H9 (cell line): ENCODE measurements at regions not wholly inside any gene's neighbourhood (a gene's known extent, or its start where the extent isn't known, plus 50 kb on each side); places are given as distances from the start of the nearest gene placed in this dataset.

Experiments used
- DNase-seq: peaks from one replicate; pipeline ENCODE4 v3.0.0-alpha.2; 2017
- H2AFZ ChIP-seq: one replicate; pipeline ENCODE4 v1.6.1; 2013; ENCODE audit warnings: mild to moderate bottlenecking, low read length, control low read depth, moderate library complexity
- H2AK5ac ChIP-seq: 2 replicates; pipeline ENCODE4 v1.6.1; 2013; ENCODE audit warnings: low read length, control low read depth, mixed read lengths; ENCODE audit not compliant: insufficient read length
- H2BK120ac ChIP-seq: one replicate; pipeline ENCODE4 v1.6.1; 2013; ENCODE audit warnings: low read depth, mild to moderate bottlenecking, low read length, control low read depth, inconsistent platforms; ENCODE audit not compliant: poor library complexity, severe bottlenecking
- H2BK12ac ChIP-seq: 2 replicates; pipeline ENCODE4 v1.6.1; 2013; ENCODE audit warnings: low read length, control low read depth, mixed read lengths, low read depth; ENCODE audit not compliant: insufficient read length
- H2BK15ac ChIP-seq: 2 replicates; pipeline ENCODE4 v1.6.1; 2013; ENCODE audit warnings: low read depth, low read length, control low read depth
- H2BK20ac ChIP-seq: one replicate; pipeline ENCODE4 v1.6.1; 2013; ENCODE audit warnings: low read depth, mild to moderate bottlenecking, low read length, control low read depth, inconsistent platforms; ENCODE audit not compliant: poor library complexity, severe bottlenecking
- H2BK5ac ChIP-seq: 2 replicates; pipeline ENCODE4 v1.6.1; 2013; ENCODE audit warnings: low read length, control low read depth, mixed read lengths; ENCODE audit not compliant: insufficient read length
- H3K14ac ChIP-seq: 2 replicates; pipeline ENCODE4 v1.6.1; 2013; ENCODE audit warnings: low read length, control low read depth; ENCODE audit not compliant: insufficient read depth
- H3K18ac ChIP-seq: 2 replicates; pipeline ENCODE4 v1.6.1; 2013; ENCODE audit warnings: low read depth, mild to moderate bottlenecking, mixed read lengths, low read length, control low read depth; ENCODE audit not compliant: insufficient read length
- H3K23ac ChIP-seq: 2 replicates; pipeline ENCODE4 v1.6.1; 2013; ENCODE audit warnings: low read length, control low read depth, mixed read lengths, low read depth; ENCODE audit not compliant: insufficient read length
- H3K23me2 ChIP-seq: 2 replicates; pipeline ENCODE4 v1.6.1; 2013; ENCODE audit warnings: low read depth, mild to moderate bottlenecking, mixed read lengths, low read length, control low read depth; ENCODE audit not compliant: insufficient read length, poor library complexity, severe bottlenecking
- H3K27ac ChIP-seq: 2 replicates; pipeline ENCODE4 v1.5.1; 2013; ENCODE audit warnings: low read length, control low read depth, mixed read lengths, low read depth; ENCODE audit not compliant: insufficient read length
- H3K27me3 ChIP-seq: 2 replicates; pipeline ENCODE4 v1.6.1; 2013; ENCODE audit warnings: low read length, control low read depth, inconsistent platforms; ENCODE audit not compliant: insufficient read depth
- H3K4ac ChIP-seq: 2 replicates; pipeline ENCODE4 v1.6.1; 2013; ENCODE audit warnings: low read depth, mild to moderate bottlenecking, control low read depth, inconsistent platforms, low read length, moderate library complexity
- H3K4me1 ChIP-seq: 2 replicates; pipeline ENCODE4 v1.6.1; 2013; ENCODE audit warnings: low read length, control low read depth, inconsistent platforms; ENCODE audit not compliant: insufficient read depth
- H3K4me2 ChIP-seq: 2 replicates; pipeline ENCODE4 v1.6.1; 2013; ENCODE audit warnings: low read length, control low read depth, mixed read lengths; ENCODE audit not compliant: insufficient read length, insufficient read depth
- H3K56ac ChIP-seq: 2 replicates; pipeline ENCODE4 v1.6.1; 2013; ENCODE audit warnings: low read depth, mild to moderate bottlenecking, mixed read lengths, low read length, control low read depth; ENCODE audit not compliant: insufficient read length
- H3K79me1 ChIP-seq: 2 replicates; pipeline ENCODE4 v1.6.1; 2013; ENCODE audit warnings: low read depth, mild to moderate bottlenecking, moderate library complexity, low read length, control low read depth, inconsistent platforms; ENCODE audit not compliant: insufficient read depth, poor library complexity, severe bottlenecking
- H3K79me2 ChIP-seq: 2 replicates; pipeline ENCODE4 v1.6.1; 2013; ENCODE audit warnings: low read length, control low read depth, inconsistent platforms; ENCODE audit not compliant: insufficient read depth
- H3K9ac ChIP-seq: 2 replicates; pipeline ENCODE4 v1.6.1; 2013; ENCODE audit warnings: low read length, control low read depth, mixed read lengths; ENCODE audit not compliant: insufficient read length; ENCODE audit errors: extremely low read depth
- H3K9me3 ChIP-seq: one replicate; pipeline ENCODE4 v1.6.1; 2013; ENCODE audit warnings: low read depth, low read length, inconsistent platforms; ENCODE audit not compliant: control insufficient read depth
- H3T11ph ChIP-seq: one replicate; pipeline ENCODE4 v1.6.1; 2013; ENCODE audit warnings: mild to moderate bottlenecking, low read length, control low read depth, inconsistent platforms
- H4K20me1 ChIP-seq: one replicate; pipeline ENCODE4 v1.6.1; 2013; ENCODE audit not compliant: control insufficient read depth, insufficient read length, insufficient read depth
- H4K5ac ChIP-seq: 2 replicates; pipeline ENCODE4 v1.6.1; 2013; ENCODE audit warnings: low read depth, mild to moderate bottlenecking, mixed read lengths, low read length, control low read depth; ENCODE audit not compliant: insufficient read length
- H4K8ac ChIP-seq: replicated peaks from 2 replicates; pipeline ENCODE4 v1.6.1; 2013; ENCODE audit warnings: low read length, control low read depth, mixed read lengths, low read depth; ENCODE audit not compliant: insufficient read length
- H4K91ac ChIP-seq: 2 replicates; pipeline ENCODE4 v1.6.1; 2013; ENCODE audit warnings: low read depth, mild to moderate bottlenecking, moderate library complexity, mixed read lengths, low read length, control low read depth; ENCODE audit not compliant: insufficient read length
- H3K27ac Mint-ChIP-seq, 3 experiments: 2 replicates in 2 of 3; 3 replicates in 1 of 3; pipeline ENCODE4 v1.8.0; 2020 to 2021; ENCODE audit warnings: mixed read lengths in 3 of 3, mild to moderate bottlenecking in 1 of 3, moderate library complexity in 1 of 3
- H3K27me3 Mint-ChIP-seq: 2 replicates; pipeline ENCODE4 v1.8.0; 2021; ENCODE audit warnings: low read depth, mild to moderate bottlenecking, moderate library complexity, mixed read lengths
- H3K36me3 Mint-ChIP-seq, 3 experiments: 2 replicates in 2 of 3; 3 replicates in 1 of 3; pipeline ENCODE4 v1.8.0; 2020 to 2021; ENCODE audit warnings: low read depth in 3 of 3, mixed read lengths in 3 of 3; ENCODE audit not compliant: insufficient read depth in 1 of 3
- H3K4me1 Mint-ChIP-seq, 2 experiments: 2 replicates each; pipeline ENCODE4 v1.8.0; 2020; ENCODE audit warnings: mixed read lengths in 2 of 2
- H3K4me3 Mint-ChIP-seq, 2 experiments: 2 replicates in 1 of 2; 3 replicates in 1 of 2; pipeline ENCODE4 v1.8.0; 2020 to 2021; ENCODE audit warnings: mild to moderate bottlenecking in 2 of 2, mixed read lengths in 2 of 2, moderate library complexity in 1 of 2
- H3K9me3 Mint-ChIP-seq, 2 experiments: 2 replicates in 1 of 2; 3 replicates in 1 of 2; pipeline ENCODE4 v1.8.0; 2020; ENCODE audit warnings: mild to moderate bottlenecking in 2 of 2, mixed read lengths in 2 of 2, moderate library complexity in 1 of 2
- CTCF ChIP-seq: fragments of 200-600 bp; sonication (generic); conservative IDR thresholded peaks from 3 replicates; pipeline ENCODE4 v1.8.0; 2021; ENCODE audit warnings: antibody characterized with exemption, mild to moderate bottlenecking
- WGBS: extraction: QIAGEN DNeasy Blood & Tissue Kit; methylation state at CpG from one replicate; pipeline ENCODE4 v1.1.7; 2013; ENCODE audit warnings: missing lambda C conversion rate, low lambda C conversion rate, mixed read lengths; ENCODE audit not compliant: insufficient read length; ENCODE audit errors: extremely low coverage; 5-methylcytosine and 5-hydroxymethylcytosine counted together

GRCh38 chr12:107875786-107876185 lies 101.3 kb downstream of the ASCL4 start:
- H3K4me3 Mint-ChIP-seq = no peak overlapping the region
- no peak overlapping the region for H2AK5ac ChIP-seq
- H2AFZ ChIP-seq = no peak overlapping the region
- H3K79me1 ChIP-seq = no peaks in the 10 kb centered on the region
- no peak overlapping the region for H3K27ac Mint-ChIP-seq
- H3K27me3 ChIP-seq = no peaks in the 10 kb centered on the region
- H3K4me1 Mint-ChIP-seq = no peaks in the 10 kb centered on the region
- H3K56ac ChIP-seq = no peak overlapping the region
- H3K4me2 ChIP-seq = no peak overlapping the region
- H3K36me3 Mint-ChIP-seq = no peaks in the 10 kb centered on the region
- H2BK20ac ChIP-seq = no peak overlapping the region
- H3K23ac ChIP-seq = no peak overlapping the region
- H3K4ac ChIP-seq = no peak overlapping the region
- H3K9ac ChIP-seq = no peak overlapping the region
- H3K18ac ChIP-seq = no peak overlapping the region
- no peak overlapping the region for H2BK15ac ChIP-seq
- no peak overlapping the region for H3K27ac ChIP-seq
- no peak for TF ChIP-seq CTCF
- H2BK12ac ChIP-seq = no peak overlapping the region
- no CpG with 5 or more reads among the region's 7 CpGs for WGBS
- no peak overlapping the region for H2BK120ac ChIP-seq
- no peaks in the 10 kb centered on the region for H3K4me1 ChIP-seq
- H4K91ac ChIP-seq = no peak overlapping the region
- H4K8ac ChIP-seq = no peak overlapping the region
- H3K27me3 Mint-ChIP-seq = peaks cover 35% of the 10 kb centered on the region
- H3K14ac ChIP-seq = no peak overlapping the region
- no peak for DNase-seq
- H3K9me3 Mint-ChIP-seq = no peaks in the 10 kb centered on the region
- H4K20me1 ChIP-seq = no peaks in the 10 kb centered on the region
- no peak overlapping the region for H3T11ph ChIP-seq
- H3K79me2 ChIP-seq = no peaks in the 10 kb centered on the region
- H3K9me3 ChIP-seq = no peaks in the 10 kb centered on the region
- H4K5ac ChIP-seq = no peak overlapping the region
- no peak overlapping the region for H2BK5ac ChIP-seq
- no peaks in the 10 kb centered on the region for H3K23me2 ChIP-seq
